H9 (cell line): ENCODE measurements at regions not wholly inside any gene's neighbourhood (a gene's known extent, or its start where the extent isn't known, plus 50 kb on each side); places are given as distances from the start of the nearest gene placed in this dataset.

Experiments
- DNase-seq: peaks from one replicate; pipeline ENCODE4 v3.0.0-alpha.2; 2017
- H2AFZ ChIP-seq: one replicate; pipeline ENCODE4 v1.6.1; 2013; ENCODE audit warnings: mild to moderate bottlenecking, low read length, control low read depth, moderate library complexity
- H2AK5ac ChIP-seq: 2 replicates; pipeline ENCODE4 v1.6.1; 2013; ENCODE audit warnings: low read length, control low read depth, mixed read lengths; ENCODE audit not compliant: insufficient read length
- H2BK120ac ChIP-seq: one replicate; pipeline ENCODE4 v1.6.1; 2013; ENCODE audit warnings: low read depth, mild to moderate bottlenecking, low read length, control low read depth, inconsistent platforms; ENCODE audit not compliant: poor library complexity, severe bottlenecking
- H2BK12ac ChIP-seq: 2 replicates; pipeline ENCODE4 v1.6.1; 2013; ENCODE audit warnings: low read length, control low read depth, mixed read lengths, low read depth; ENCODE audit not compliant: insufficient read length
- H2BK15ac ChIP-seq: 2 replicates; pipeline ENCODE4 v1.6.1; 2013; ENCODE audit warnings: low read depth, low read length, control low read depth
- H2BK20ac ChIP-seq: one replicate; pipeline ENCODE4 v1.6.1; 2013; ENCODE audit warnings: low read depth, mild to moderate bottlenecking, low read length, control low read depth, inconsistent platforms; ENCODE audit not compliant: poor library complexity, severe bottlenecking
- H2BK5ac ChIP-seq: 2 replicates; pipeline ENCODE4 v1.6.1; 2013; ENCODE audit warnings: low read length, control low read depth, mixed read lengths; ENCODE audit not compliant: insufficient read length
- H3K14ac ChIP-seq: 2 replicates; pipeline ENCODE4 v1.6.1; 2013; ENCODE audit warnings: low read length, control low read depth; ENCODE audit not compliant: insufficient read depth
- H3K18ac ChIP-seq: 2 replicates; pipeline ENCODE4 v1.6.1; 2013; ENCODE audit warnings: low read depth, mild to moderate bottlenecking, mixed read lengths, low read length, control low read depth; ENCODE audit not compliant: insufficient read length
- H3K23ac ChIP-seq: 2 replicates; pipeline ENCODE4 v1.6.1; 2013; ENCODE audit warnings: low read length, control low read depth, mixed read lengths, low read depth; ENCODE audit not compliant: insufficient read length
- H3K23me2 ChIP-seq: 2 replicates; pipeline ENCODE4 v1.6.1; 2013; ENCODE audit warnings: low read depth, mild to moderate bottlenecking, mixed read lengths, low read length, control low read depth; ENCODE audit not compliant: insufficient read length, poor library complexity, severe bottlenecking
- H3K27ac ChIP-seq: 2 replicates; pipeline ENCODE4 v1.5.1; 2013; ENCODE audit warnings: low read length, control low read depth, mixed read lengths, low read depth; ENCODE audit not compliant: insufficient read length
- H3K27me3 ChIP-seq: 2 replicates; pipeline ENCODE4 v1.6.1; 2013; ENCODE audit warnings: low read length, control low read depth, inconsistent platforms; ENCODE audit not compliant: insufficient read depth
- H3K4ac ChIP-seq: 2 replicates; pipeline ENCODE4 v1.6.1; 2013; ENCODE audit warnings: low read depth, mild to moderate bottlenecking, control low read depth, inconsistent platforms, low read length, moderate library complexity
- H3K4me1 ChIP-seq: 2 replicates; pipeline ENCODE4 v1.6.1; 2013; ENCODE audit warnings: low read length, control low read depth, inconsistent platforms; ENCODE audit not compliant: insufficient read depth
- H3K4me2 ChIP-seq: 2 replicates; pipeline ENCODE4 v1.6.1; 2013; ENCODE audit warnings: low read length, control low read depth, mixed read lengths; ENCODE audit not compliant: insufficient read length, insufficient read depth
- H3K56ac ChIP-seq: 2 replicates; pipeline ENCODE4 v1.6.1; 2013; ENCODE audit warnings: low read depth, mild to moderate bottlenecking, mixed read lengths, low read length, control low read depth; ENCODE audit not compliant: insufficient read length
- H3K79me1 ChIP-seq: 2 replicates; pipeline ENCODE4 v1.6.1; 2013; ENCODE audit warnings: low read depth, mild to moderate bottlenecking, moderate library complexity, low read length, control low read depth, inconsistent platforms; ENCODE audit not compliant: insufficient read depth, poor library complexity, severe bottlenecking
- H3K79me2 ChIP-seq: 2 replicates; pipeline ENCODE4 v1.6.1; 2013; ENCODE audit warnings: low read length, control low read depth, inconsistent platforms; ENCODE audit not compliant: insufficient read depth
- H3K9ac ChIP-seq: 2 replicates; pipeline ENCODE4 v1.6.1; 2013; ENCODE audit warnings: low read length, control low read depth, mixed read lengths; ENCODE audit not compliant: insufficient read length; ENCODE audit errors: extremely low read depth
- H3K9me3 ChIP-seq: one replicate; pipeline ENCODE4 v1.6.1; 2013; ENCODE audit warnings: low read depth, low read length, inconsistent platforms; ENCODE audit not compliant: control insufficient read depth
- H3T11ph ChIP-seq: one replicate; pipeline ENCODE4 v1.6.1; 2013; ENCODE audit warnings: mild to moderate bottlenecking, low read length, control low read depth, inconsistent platforms
- H4K20me1 ChIP-seq: one replicate; pipeline ENCODE4 v1.6.1; 2013; ENCODE audit not compliant: control insufficient read depth, insufficient read length, insufficient read depth
- H4K5ac ChIP-seq: 2 replicates; pipeline ENCODE4 v1.6.1; 2013; ENCODE audit warnings: low read depth, mild to moderate bottlenecking, mixed read lengths, low read length, control low read depth; ENCODE audit not compliant: insufficient read length
- H4K8ac ChIP-seq: replicated peaks from 2 replicates; pipeline ENCODE4 v1.6.1; 2013; ENCODE audit warnings: low read length, control low read depth, mixed read lengths, low read depth; ENCODE audit not compliant: insufficient read length
- H4K91ac ChIP-seq: 2 replicates; pipeline ENCODE4 v1.6.1; 2013; ENCODE audit warnings: low read depth, mild to moderate bottlenecking, moderate library complexity, mixed read lengths, low read length, control low read depth; ENCODE audit not compliant: insufficient read length
- H3K27ac Mint-ChIP-seq, 3 experiments: 2 replicates in 2 of 3; 3 replicates in 1 of 3; pipeline ENCODE4 v1.8.0; 2020 to 2021; ENCODE audit warnings: mixed read lengths in 3 of 3, mild to moderate bottlenecking in 1 of 3, moderate library complexity in 1 of 3
- H3K27me3 Mint-ChIP-seq: 2 replicates; pipeline ENCODE4 v1.8.0; 2021; ENCODE audit warnings: low read depth, mild to moderate bottlenecking, moderate library complexity, mixed read lengths
- H3K36me3 Mint-ChIP-seq, 3 experiments: 2 replicates in 2 of 3; 3 replicates in 1 of 3; pipeline ENCODE4 v1.8.0; 2020 to 2021; ENCODE audit warnings: low read depth in 3 of 3, mixed read lengths in 3 of 3; ENCODE audit not compliant: insufficient read depth in 1 of 3
- H3K4me1 Mint-ChIP-seq, 2 experiments: 2 replicates each; pipeline ENCODE4 v1.8.0; 2020; ENCODE audit warnings: mixed read lengths in 2 of 2
- H3K4me3 Mint-ChIP-seq, 2 experiments: 2 replicates in 1 of 2; 3 replicates in 1 of 2; pipeline ENCODE4 v1.8.0; 2020 to 2021; ENCODE audit warnings: mild to moderate bottlenecking in 2 of 2, mixed read lengths in 2 of 2, moderate library complexity in 1 of 2
- H3K9me3 Mint-ChIP-seq, 2 experiments: 2 replicates in 1 of 2; 3 replicates in 1 of 2; pipeline ENCODE4 v1.8.0; 2020; ENCODE audit warnings: mild to moderate bottlenecking in 2 of 2, mixed read lengths in 2 of 2, moderate library complexity in 1 of 2
- WGBS: extraction: QIAGEN DNeasy Blood & Tissue Kit; methylation state at CpG from one replicate; pipeline ENCODE4 v1.1.7; 2013; ENCODE audit warnings: missing lambda C conversion rate, low lambda C conversion rate, mixed read lengths; ENCODE audit not compliant: insufficient read length; ENCODE audit errors: extremely low coverage; 5-methylcytosine and 5-hydroxymethylcytosine counted together
- TF ChIP-seq, protein P1 (sequence below): fragments of 200-600 bp; sonication (generic); conservative IDR thresholded peaks from 3 replicates; pipeline ENCODE4 v1.8.0; 2021; ENCODE audit warnings: antibody characterized with exemption, mild to moderate bottlenecking

DNA sequence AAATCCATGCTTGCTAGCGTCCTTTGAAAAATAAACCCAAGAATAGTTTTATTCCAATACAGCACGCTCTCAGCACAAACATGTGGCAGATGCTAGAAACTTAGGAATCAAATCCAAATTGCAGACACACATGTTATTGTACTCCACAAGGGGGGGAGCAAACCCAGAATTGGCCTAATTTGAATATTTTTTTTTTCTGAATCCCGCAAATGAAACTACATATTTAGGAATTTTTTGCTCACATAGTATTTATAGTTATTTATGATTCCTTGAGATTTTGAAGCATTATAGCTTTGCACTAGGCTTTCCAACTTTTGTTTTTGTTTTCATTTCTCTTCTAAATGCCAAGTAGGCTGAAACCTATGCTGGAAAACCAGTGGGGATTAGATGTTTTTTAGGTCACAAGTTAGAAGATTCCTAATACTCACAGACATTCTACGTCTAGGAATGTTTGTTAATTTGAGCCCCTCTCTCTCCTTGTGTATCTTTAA lies 59.3 kb upstream of the CDH11 start:
- Histone ChIP-seq H3K4me1 (no peaks in the 10 kb centered on the region), H2BK15ac (no peak overlapping the region), H2BK5ac (no peak overlapping the region), H3T11ph (no peak overlapping the region), H3K14ac (no peak overlapping the region), H3K4ac (no peak overlapping the region), H3K27ac (no peak overlapping the region), H3K23ac (no peak overlapping the region), H3K18ac (no peak overlapping the region), H3K9ac (no peak overlapping the region), H3K4me2 (no peak overlapping the region), H2BK20ac (no peak overlapping the region), H2BK12ac (no peak overlapping the region), H3K79me1 (no peaks in the 10 kb centered on the region), H3K9me3 (no peaks in the 10 kb centered on the region), H3K79me2 (no peaks in the 10 kb centered on the region), H4K5ac (no peak overlapping the region), H2AFZ (no peak overlapping the region), H2BK120ac (no peak overlapping the region), H2AK5ac (no peak overlapping the region), H4K8ac (no peak overlapping the region), H4K20me1 (no peaks in the 10 kb centered on the region), H3K56ac (no peak overlapping the region), H3K23me2 (no peaks in the 10 kb centered on the region), H4K91ac (no peak overlapping the region), H3K27me3 (no peaks in the 10 kb centered on the region)
- Mint-ChIP-seq H3K27ac (no peak overlapping the region), H3K36me3 (no peaks in the 10 kb centered on the region), H3K4me1 (peaks cover 6% of the 10 kb centered on the region in 2 experiments), H3K9me3 (no peaks in the 10 kb centered on the region), H3K4me3 (no peak overlapping the region), H3K27me3 (no peaks in the 10 kb centered on the region; the same call in 1 of the 2 replicates)
- no peak for DNase-seq
- WGBS, result no CpG with 5 or more reads among the region's 4 CpGs
- TF ChIP-seq, protein P1, sequence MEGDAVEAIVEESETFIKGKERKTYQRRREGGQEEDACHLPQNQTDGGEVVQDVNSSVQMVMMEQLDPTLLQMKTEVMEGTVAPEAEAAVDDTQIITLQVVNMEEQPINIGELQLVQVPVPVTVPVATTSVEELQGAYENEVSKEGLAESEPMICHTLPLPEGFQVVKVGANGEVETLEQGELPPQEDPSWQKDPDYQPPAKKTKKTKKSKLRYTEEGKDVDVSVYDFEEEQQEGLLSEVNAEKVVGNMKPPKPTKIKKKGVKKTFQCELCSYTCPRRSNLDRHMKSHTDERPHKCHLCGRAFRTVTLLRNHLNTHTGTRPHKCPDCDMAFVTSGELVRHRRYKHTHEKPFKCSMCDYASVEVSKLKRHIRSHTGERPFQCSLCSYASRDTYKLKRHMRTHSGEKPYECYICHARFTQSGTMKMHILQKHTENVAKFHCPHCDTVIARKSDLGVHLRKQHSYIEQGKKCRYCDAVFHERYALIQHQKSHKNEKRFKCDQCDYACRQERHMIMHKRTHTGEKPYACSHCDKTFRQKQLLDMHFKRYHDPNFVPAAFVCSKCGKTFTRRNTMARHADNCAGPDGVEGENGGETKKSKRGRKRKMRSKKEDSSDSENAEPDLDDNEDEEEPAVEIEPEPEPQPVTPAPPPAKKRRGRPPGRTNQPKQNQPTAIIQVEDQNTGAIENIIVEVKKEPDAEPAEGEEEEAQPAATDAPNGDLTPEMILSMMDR, result no peak
